GM19238 (cell line): ENCODE measurements at regions not wholly inside any gene's neighbourhood (a gene's known extent, or its start where the extent isn't known, plus 50 kb on each side); places are given as distances from the start of the nearest gene placed in this dataset.
A peak's percentile ranks its signal among the peaks of the same experiment; 100 is the strongest.

Experiments used
- DNase-seq: peaks from one replicate; pipeline ENCODE4 v3.0.0; 2011; ENCODE audit warnings: low spot score; ENCODE audit not compliant: insufficient read length

GRCh38 chr7:1358376-1359050, 100.8 kb downstream of the MICALL2 start:
- DNase-seq: no peak

- DNase-seq: no peak
Observed at GRCh38 chr7:1359051-1359400, 100.2 kb downstream of the MICALL2 start.

GRCh38 chr7:1359681-1360485, 99.4 kb downstream of the MICALL2 start:
- no peak for DNase-seq

GRCh38 chr7:1360521-1360971, 98.7 kb downstream of the MICALL2 start:
- no peak for DNase-seq

GRCh38 chr7:1361016-1361755, 98.1 kb downstream of the MICALL2 start:
- no peak for DNase-seq

GRCh38 chr7:1361756-1362125, 97.5 kb downstream of the MICALL2 start:
- DNase-seq: no peak

- no peak for DNase-seq
Observed at GRCh38 chr7:1362301-1362700, 97.0 kb downstream of the MICALL2 start.

GRCh38 chr7:1364068-1364905, 95.0 kb downstream of the MICALL2 start:
- DNase-seq: no peak

GRCh38 chr7:1364906-1365570, 94.2 kb downstream of the MICALL2 start:
- DNase-seq: no peak

DNA sequence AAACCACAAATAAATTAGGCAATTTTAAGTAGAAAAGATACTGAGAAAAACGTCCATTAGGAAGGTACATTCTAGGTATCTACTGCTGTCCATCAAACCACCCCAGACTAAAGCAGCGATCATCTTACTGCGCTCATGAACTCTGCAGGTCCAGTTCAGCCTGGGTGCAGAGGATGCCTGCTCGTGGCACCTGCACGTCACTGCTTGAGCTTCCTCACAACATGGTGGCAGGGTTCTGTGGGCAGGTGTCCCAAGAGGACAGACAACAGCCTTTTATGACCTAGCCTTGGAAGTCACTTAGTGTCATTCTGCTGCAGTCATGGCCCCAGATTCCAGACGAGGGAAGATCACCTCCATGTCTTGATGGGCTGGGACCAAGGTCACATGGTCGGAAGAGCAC, 93.4 kb downstream of the MICALL2 start:
- no peak for DNase-seq

DNA sequence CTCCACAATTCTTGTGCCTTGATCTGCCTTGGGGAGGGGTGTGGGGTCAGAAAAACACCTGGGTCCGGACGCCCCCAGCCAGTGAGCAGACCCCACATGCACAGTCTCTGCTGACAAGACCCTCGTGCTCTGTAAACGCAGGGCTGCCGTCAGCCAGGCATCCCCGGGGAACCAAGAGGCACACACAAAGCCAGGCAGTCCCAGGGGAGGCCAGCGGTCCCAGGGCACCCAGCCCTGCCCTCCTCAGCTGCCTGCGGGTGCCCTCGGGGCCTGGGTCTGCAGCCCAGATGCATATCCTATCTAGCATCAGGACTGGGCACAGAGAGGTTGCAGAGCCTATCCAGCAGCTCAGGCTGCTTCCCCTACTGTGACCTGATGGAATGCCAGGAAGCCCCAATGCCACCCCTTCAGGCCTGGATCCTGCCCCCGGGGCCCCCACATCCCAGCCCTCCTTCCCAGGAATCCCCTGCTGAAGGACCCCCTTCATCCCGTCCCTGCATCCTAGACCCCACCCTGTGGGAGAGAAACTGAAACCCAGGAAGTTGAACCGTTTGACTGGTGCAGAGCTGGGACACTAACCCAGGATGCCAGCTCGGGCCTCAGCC, 92.4 kb downstream of the MICALL2 start:
- no peak for DNase-seq

GRCh38 chr7:1367501-1368183, 91.6 kb downstream of the MICALL2 start:
- no peak for DNase-seq

DNA sequence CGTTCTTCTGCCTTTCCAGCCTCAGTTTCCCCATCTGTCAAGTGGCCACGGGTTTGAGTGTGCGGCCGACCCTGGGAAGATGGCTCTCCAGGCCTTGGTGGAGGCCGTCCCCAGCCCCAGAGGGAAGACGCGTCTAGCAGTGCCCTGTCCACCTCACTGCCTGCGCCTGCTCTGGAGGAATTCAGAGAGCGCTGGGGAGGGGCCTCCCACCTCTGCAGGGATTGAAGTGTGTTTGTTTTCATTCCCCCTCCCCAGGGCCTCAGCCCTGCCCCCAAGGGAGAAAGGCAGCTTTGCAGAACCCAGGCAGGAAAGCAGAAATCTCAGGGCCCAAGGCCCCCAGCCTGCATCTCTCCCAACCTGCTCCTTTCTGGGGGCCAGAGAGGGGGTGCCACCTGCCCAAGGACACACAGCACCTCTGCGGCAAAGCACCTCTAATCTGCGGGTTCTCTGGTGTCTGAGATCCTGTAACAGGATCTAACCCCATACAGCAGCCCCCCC, 91.0 kb downstream of the MICALL2 start:
- no peak for DNase-seq

GRCh38 chr7:1368682-1369571, 90.3 kb downstream of the MICALL2 start:
- peak; percentile 37 for DNase-seq

DNA sequence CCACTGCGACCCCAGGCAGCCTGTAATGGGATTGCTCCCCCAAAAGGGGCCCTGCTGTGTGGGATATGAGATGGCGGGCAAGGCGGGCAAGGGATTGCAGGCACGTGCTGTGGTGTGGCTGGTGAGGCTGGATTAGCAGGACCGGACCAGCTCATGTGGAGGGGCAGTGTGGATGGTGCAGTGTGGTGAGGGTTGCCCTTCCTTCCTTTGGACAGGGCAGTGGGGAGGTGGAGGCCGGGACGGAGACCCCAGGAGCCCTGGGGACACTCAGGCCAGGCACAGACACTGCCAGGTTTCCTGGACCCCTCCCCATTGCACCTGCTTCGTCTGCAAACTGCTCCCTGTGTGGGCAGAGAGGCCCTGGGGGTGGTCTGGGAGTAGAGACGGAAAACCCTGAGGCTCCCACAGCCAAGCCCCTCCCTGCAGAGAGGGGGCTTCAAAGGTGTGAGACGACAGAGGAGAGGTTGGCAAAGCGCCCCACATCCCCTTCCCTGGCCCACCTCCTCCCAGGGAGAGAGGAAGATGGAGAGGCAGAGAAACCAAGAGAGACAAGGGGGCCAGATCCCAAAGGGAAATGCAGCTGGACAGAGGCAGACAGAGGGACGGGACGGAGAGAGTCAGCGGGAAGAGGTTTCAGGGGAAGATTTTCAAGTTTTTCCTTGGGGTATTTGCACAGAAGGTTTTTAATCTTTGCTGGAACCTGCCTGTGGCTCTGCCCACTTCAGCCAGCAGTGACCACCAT, 89.2 kb downstream of the MICALL2 start:
- DNase-seq: no peak

DNA sequence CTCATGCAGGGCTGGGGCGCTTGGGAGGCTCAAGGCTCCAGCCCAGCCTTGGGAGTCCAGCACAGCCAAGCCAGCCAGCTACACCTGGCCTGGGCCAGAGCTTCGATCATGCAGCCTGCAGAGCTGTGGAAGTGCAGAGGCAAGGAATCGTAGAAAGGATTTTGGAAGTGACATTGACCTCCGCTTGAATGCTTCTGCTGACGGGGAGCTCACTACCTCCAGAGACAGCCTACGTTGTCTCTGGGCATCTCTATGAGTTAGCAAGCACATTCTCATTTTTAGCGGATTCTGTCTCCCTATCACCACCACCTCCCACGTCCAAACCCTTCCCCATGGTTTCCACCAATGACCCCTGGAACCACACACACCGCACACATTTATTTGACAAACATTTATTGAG, 88.5 kb downstream of the MICALL2 start:
- no peak for DNase-seq

GRCh38 chr7:1372063-1372462, 87.2 kb downstream of the MICALL2 start:
- DNase-seq: no peak
